ENCODE measurements at regions not wholly inside any gene's neighbourhood (a gene's known extent, or its start where the extent isn't known, plus 50 kb on each side); places are given as distances from the start of the nearest gene placed in this dataset.

DNA sequence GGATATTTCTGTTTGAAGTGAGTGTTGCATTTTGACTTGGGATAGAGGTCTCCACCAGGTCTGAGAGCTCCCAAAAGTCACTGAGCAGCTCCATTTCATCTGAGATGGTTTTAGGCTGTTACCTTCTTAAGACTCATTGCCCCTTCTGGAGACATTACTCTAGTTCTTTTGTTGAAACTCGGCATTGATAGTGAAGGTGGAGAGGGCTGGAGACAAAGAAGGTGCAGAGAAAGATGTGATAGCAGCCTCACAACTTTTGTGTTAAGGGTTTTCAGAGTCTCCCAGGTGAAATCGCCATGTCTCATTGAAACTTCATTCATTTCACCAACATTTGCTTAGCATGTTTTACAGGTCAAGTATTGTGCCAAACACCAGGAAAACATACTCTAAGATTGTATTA, 219.6 kb downstream of the INSIG2 start:
- TF ChIP-seq ZNF274 (IDR thresholded peaks at IDR 0.05; ENCODE audit: low read depth, low read length) (no peak), SUZ12 (IDR thresholded peaks at IDR 0.05; ENCODE audit: extremely low read depth, insufficient read depth, insufficient read length) (no peak)

All from NT2/D1 (cell line).